ENCODE measurements at regions not wholly inside any gene's neighbourhood (a gene's known extent, or its start where the extent isn't known, plus 50 kb on each side); places are given as distances from the start of the nearest gene placed in this dataset.

GRCh38 chr5:56612759-56613158, 202.6 kb upstream of the MAP3K1 start:
- TF ChIP-seq POLR2A (IDR thresholded peaks at IDR 0.05; ENCODE audit: low read depth, low read length): no peak
- no peak for TF ChIP-seq POLR2AphosphoS5 (IDR thresholded peaks at IDR 0.05; ENCODE audit: low read depth, low read length)
